Muscle layer of colon (tissue), 2 donors: ENCODE measurements at regions not wholly inside any gene's neighbourhood (a gene's known extent, or its start where the extent isn't known, plus 50 kb on each side); places are given as distances from the start of the nearest gene placed in this dataset.

Experiments
- H3K27ac ChIP-seq: one replicate; pipeline ENCODE4 v1.7.0; 2013; ENCODE audit warnings: low read depth, mild to moderate bottlenecking, low read length, moderate library complexity
- H3K27me3 ChIP-seq, 2 donors: one replicate each; pipeline ENCODE4 v1.7.0; 2013; ENCODE audit warnings: low read length in 2 of 2, mild to moderate bottlenecking in 2 of 2; ENCODE audit not compliant: insufficient read depth in 2 of 2, control insufficient read depth in 1 of 2
- H3K36me3 ChIP-seq: one replicate; pipeline ENCODE4 v1.7.0; 2013; ENCODE audit warnings: mild to moderate bottlenecking, low read length; ENCODE audit not compliant: insufficient read depth
- H3K4me1 ChIP-seq: one replicate; pipeline ENCODE4 v1.7.0; 2013; ENCODE audit warnings: mild to moderate bottlenecking, low read length; ENCODE audit not compliant: insufficient read depth
- H3K4me3 ChIP-seq, 2 donors: one replicate each; pipeline ENCODE4 v1.7.0; 2013; ENCODE audit warnings: low read length in 2 of 2, low read depth in 1 of 2, mild to moderate bottlenecking in 1 of 2, moderate library complexity in 1 of 2
- H3K9ac ChIP-seq: one replicate; pipeline ENCODE4 v1.7.0; 2013; ENCODE audit warnings: low read length
- H3K9me3 ChIP-seq: one replicate; pipeline ENCODE4 v1.7.0; 2013; ENCODE audit warnings: mild to moderate bottlenecking, low read length
- donor health status: abdominal sarcoma.
- donor health status: Adenocarcinoma of cecum.

DNA sequence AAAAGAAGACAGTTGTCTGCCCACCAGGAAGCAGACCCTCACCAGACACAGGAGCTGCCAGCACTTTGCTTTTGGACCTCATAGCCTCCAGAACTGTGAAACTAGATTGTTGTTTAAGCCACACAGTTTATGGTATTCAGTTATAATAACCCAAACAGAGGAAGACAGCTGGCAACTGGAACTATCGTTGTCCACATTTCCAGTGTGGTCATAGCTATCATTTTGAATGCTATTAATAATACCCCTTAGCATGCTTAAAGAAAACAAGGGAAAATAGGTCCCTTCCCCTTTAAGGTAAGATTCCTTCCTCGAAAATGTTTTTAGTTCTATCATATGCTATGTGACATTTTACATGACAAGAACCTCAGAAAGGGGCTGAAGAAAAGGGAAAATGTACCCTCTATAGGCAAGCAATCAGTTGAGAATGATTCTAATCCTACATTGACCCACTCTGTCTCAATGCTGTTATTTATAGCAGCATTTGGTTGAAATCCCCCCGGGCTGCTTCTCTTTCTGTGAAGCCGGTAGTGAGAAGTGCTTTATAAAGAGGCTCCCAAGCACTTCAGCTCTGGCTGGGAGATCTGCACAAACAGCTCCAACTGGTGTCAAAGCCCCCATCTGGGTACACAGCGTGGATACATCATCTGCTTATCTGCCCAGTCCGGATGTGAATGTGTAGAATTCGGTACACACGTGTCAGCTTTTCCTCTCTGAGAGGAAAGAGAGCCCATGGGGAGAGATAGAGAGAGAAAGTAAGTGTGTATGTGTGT is 221.2 kb upstream of the FLRT2 start:
- Histone ChIP-seq H3K9ac (no peak overlapping the region), H3K36me3 (no peaks in the 10 kb centered on the region), H3K27ac (no peak overlapping the region), H3K9me3 (no peaks in the 10 kb centered on the region), H3K27me3 (no peaks in the 10 kb centered on the region), H3K4me3 (no peak overlapping the region), H3K4me1 (no peaks in the 10 kb centered on the region)

DNA sequence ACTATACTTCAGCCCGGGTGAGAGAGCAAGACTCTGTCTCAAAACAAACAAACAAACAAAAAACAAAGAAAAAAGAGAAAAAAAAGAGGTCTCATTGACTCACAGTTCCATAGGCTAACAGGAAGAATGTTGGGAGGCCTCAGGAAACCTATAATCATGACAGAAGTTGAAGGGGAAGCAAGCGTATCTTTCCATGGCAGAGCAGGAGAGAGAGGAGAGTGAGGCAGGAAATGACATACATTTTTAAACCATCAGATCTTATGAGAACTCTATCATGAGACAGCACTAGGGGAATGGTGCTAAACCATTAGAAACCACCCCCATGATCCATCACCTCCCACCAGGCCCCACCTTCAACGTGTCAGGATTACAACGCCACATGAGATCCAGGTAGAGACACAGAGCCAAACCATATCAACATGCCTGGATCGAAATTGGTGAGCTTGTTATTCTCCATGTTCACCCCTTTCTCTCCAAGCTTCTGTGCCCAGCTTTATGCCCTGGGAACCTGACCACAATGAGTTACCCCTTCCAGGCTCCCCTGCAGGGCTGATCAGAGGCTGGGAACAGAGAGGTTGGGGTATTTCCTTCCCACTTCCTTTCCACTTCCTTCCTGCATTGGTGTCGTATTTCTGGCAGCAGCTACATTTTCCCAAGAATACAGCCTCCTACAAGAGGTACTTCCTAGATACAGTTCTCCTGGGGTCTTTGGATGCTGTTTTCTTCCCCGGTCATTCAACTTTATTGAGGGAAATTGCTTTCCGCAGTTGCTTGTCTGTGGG is 219.3 kb upstream of the FLRT2 start:
- H3K4me1 ChIP-seq: no peaks in the 10 kb centered on the region
- no peaks in the 10 kb centered on the region for H3K36me3 ChIP-seq
- no peaks in the 10 kb centered on the region for H3K9me3 ChIP-seq
- no peak overlapping the region for H3K4me3 ChIP-seq
- H3K27ac ChIP-seq: no peak overlapping the region
- H3K9ac ChIP-seq: no peak overlapping the region
- no peaks in the 10 kb centered on the region for H3K27me3 ChIP-seq

DNA sequence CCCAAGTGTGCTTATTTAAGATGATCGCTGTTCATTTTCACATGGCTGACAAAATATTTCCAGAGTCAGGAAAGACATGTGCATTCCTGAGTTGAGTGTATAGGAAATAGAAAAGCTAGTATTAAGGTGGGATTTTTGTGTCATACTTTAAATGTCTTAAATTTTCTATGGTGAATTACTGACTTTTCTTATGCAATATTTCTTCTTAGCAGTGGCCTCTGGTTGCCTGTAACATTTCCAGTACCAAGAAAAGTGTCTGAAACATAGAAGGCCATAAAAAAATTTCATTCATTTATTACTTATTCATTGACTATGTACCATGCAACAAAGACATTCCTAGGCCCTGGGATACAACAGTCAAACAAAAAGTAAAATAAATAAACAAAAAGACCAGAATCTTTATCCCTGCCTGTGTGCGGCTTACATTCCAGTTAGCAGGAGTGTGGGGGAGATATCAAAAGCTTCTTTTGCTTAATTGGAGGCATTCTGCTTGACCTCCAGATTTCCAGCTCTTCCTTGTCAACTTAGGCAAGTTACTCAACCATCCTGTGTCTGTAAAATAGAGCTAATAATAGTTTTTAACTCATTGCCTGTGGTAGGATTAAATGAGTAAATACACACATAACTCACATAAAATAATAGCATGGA is 216.3 kb upstream of the FLRT2 start:
- no peaks in the 10 kb centered on the region for H3K36me3 ChIP-seq
- H3K9me3 ChIP-seq: no peaks in the 10 kb centered on the region
- H3K27me3 ChIP-seq: no peaks in the 10 kb centered on the region
- H3K27ac ChIP-seq: no peak overlapping the region
- H3K4me1 ChIP-seq: no peaks in the 10 kb centered on the region
- no peak overlapping the region for H3K9ac ChIP-seq
- no peak overlapping the region for H3K4me3 ChIP-seq

DNA sequence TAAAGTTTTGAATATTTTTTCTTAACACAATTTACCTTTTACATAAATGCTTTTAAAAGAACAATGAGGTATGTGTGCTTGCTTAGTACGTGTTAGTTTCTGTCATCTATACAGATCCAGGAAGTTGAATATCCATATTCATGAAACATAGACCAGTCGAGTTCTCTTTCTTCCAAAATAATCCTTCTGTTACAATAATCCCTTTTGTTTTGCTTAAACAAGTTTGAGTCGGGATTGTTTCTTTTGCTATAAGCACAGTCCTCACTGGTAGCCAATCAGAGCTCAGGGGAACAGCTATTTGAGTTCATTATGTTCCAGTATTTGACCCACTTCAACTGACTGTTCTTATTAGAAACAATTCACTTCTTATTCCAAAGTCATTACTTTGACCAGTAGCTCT is 214.7 kb upstream of the FLRT2 start:
- Histone ChIP-seq H3K27me3 (no peaks in the 10 kb centered on the region), H3K9ac (no peak overlapping the region), H3K9me3 (no peaks in the 10 kb centered on the region), H3K36me3 (no peaks in the 10 kb centered on the region), H3K4me1 (no peaks in the 10 kb centered on the region), H3K27ac (no peak overlapping the region), H3K4me3 (no peak overlapping the region)

DNA sequence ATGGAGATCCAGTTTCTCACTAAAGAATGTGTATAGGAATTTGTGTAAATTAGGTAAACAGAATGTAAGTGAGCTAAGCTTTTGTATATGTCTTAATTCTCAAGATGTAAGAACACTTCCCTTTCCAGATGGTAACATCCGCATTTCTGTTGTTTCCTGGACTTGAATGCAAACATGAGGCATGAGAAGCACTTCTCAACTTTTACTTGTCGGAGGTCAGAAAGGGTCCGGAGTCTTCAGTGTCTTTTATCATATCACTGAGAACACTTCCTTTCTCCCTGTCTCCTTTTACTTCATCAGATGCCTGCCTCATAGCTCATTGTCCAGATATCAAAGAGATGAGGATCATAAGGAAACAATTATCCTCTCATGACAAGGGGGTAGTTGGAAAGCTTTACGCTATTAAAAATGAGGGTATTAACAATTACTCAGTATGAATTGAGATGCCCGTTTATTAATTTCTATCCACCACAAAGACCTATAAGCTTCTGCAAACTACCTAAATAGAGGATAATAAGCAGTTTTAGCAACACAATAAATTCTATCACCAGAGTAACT is 214.1 kb upstream of the FLRT2 start:
- Histone ChIP-seq H3K36me3 (no peaks in the 10 kb centered on the region), H3K4me1 (no peaks in the 10 kb centered on the region), H3K4me3 (no peak overlapping the region), H3K27me3 (no peaks in the 10 kb centered on the region), H3K27ac (no peak overlapping the region), H3K9ac (no peak overlapping the region), H3K9me3 (no peaks in the 10 kb centered on the region)

DNA sequence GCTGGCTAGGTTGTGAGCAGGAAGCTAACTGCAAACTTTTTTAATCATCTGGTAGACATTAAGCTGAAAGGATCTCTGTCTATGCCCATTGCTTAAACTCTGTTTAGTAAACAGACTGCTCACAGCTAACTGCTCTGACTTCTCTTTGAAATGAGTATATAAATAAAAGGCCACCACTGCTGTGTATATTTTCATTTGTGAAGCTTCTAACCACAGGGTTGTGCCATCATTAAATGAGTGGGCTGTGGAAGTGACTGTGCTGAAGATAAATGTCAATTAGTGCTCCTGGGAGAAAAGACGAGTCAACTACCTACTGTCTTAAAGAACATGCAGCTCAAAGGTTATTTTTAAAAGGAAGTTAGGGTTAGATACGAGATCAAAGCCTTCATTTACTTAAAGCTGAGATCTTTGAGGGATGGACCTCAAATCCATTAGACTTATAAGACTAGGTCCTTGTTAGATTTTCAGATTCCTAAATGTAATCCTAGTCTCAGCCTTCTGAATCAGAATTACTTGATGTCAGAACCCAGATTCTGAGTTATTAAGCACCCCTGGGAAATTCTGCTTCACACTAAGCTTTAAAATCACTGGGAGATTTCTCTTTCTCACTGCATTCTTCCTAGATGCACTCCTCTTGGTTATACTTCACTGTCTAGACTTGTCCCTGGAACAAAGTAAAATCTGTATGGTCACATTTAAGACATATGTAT is 213.1 kb upstream of the FLRT2 start:
- H3K9ac ChIP-seq: no peak overlapping the region
- no peaks in the 10 kb centered on the region for H3K4me1 ChIP-seq
- no peak overlapping the region for H3K27ac ChIP-seq
- H3K36me3 ChIP-seq: no peaks in the 10 kb centered on the region
- no peaks in the 10 kb centered on the region for H3K9me3 ChIP-seq
- H3K4me3 ChIP-seq: no peak overlapping the region
- no peaks in the 10 kb centered on the region for H3K27me3 ChIP-seq

DNA sequence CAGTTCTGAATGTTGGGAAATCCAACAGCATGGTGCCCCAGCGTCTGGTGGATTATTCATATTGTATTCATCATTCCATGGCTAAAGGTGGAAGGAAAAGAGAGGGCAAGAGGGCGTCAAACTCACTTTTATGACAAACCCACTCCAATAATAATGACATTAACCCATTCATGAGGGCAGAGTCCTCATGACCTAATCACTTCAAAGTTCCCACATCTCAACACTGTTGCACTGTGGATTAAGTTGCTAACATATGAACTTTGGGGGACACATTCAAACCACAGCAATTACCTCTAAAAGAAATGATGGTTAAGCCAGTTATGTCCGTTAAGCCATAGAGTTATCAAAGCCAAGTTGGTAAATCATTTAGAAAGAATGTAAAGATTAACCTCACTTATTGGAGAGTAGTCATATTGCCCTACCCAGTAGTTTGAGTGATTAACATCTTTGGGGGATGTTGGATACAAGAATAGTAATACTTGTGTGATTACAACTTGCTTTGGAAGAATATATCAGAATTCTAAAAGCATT is 212.4 kb upstream of the FLRT2 start:
- Histone ChIP-seq H3K4me1 (no peaks in the 10 kb centered on the region), H3K9ac (no peak overlapping the region), H3K4me3 (no peak overlapping the region), H3K27ac (no peak overlapping the region), H3K27me3 (no peaks in the 10 kb centered on the region), H3K9me3 (no peaks in the 10 kb centered on the region), H3K36me3 (no peaks in the 10 kb centered on the region)

DNA sequence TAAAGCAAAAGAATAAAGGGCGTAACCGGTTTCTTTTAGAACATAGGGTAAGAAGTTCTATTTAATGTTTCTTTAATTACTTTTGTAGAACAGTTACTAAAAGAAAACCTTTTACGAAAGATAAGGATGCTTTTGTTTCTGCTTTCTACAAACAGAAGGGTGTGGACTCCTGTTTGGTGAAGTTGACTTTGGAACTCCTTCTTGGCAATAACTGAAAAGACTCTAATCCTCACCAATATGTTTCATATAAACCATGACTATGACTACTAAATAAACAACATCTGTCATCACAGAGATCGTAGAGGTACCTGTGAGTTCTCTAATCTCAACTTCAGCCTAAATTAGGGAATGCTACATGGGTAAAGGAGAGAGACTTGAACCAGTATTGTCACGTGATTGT is 210.8 kb upstream of the FLRT2 start:
- H3K36me3 ChIP-seq: no peaks in the 10 kb centered on the region
- no peaks in the 10 kb centered on the region for H3K27me3 ChIP-seq
- H3K4me3 ChIP-seq: no peak overlapping the region
- no peaks in the 10 kb centered on the region for H3K9me3 ChIP-seq
- no peaks in the 10 kb centered on the region for H3K4me1 ChIP-seq
- H3K9ac ChIP-seq: no peak overlapping the region
- no peak overlapping the region for H3K27ac ChIP-seq

DNA sequence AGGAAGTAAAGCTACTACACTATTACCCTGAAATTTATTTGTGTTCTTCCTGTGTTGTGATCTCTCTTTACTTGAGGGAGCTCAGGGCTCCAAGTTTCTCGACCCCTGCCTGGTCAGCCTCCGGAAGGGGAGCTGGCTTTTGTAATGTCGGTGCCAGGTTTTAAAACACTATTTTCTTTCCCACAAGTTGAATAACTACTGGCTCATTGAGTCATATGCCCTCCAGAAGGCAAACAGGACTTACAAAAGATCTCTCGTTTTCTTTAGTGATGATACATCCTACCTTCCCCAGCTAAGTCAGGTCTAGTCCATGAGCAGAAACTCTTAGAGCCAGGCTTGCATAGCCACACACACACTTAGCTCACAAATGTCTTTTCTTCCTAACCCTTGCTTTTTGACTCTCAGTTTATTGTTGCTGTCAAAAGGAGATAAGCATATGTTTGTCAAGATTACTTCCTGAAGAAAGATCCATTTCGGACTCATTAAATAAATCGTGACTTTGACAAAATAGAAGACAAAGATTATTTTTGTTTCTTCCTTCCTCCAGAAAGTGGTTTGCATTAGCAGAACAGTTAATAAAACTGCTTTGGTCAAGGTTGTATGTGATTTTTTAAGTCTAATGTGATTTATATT is 209.8 kb upstream of the FLRT2 start:
- no peaks in the 10 kb centered on the region for H3K27me3 ChIP-seq
- no peak overlapping the region for H3K4me3 ChIP-seq
- H3K27ac ChIP-seq: no peak overlapping the region
- no peak overlapping the region for H3K9ac ChIP-seq
- H3K9me3 ChIP-seq: no peaks in the 10 kb centered on the region
- no peaks in the 10 kb centered on the region for H3K4me1 ChIP-seq
- H3K36me3 ChIP-seq: no peaks in the 10 kb centered on the region

DNA sequence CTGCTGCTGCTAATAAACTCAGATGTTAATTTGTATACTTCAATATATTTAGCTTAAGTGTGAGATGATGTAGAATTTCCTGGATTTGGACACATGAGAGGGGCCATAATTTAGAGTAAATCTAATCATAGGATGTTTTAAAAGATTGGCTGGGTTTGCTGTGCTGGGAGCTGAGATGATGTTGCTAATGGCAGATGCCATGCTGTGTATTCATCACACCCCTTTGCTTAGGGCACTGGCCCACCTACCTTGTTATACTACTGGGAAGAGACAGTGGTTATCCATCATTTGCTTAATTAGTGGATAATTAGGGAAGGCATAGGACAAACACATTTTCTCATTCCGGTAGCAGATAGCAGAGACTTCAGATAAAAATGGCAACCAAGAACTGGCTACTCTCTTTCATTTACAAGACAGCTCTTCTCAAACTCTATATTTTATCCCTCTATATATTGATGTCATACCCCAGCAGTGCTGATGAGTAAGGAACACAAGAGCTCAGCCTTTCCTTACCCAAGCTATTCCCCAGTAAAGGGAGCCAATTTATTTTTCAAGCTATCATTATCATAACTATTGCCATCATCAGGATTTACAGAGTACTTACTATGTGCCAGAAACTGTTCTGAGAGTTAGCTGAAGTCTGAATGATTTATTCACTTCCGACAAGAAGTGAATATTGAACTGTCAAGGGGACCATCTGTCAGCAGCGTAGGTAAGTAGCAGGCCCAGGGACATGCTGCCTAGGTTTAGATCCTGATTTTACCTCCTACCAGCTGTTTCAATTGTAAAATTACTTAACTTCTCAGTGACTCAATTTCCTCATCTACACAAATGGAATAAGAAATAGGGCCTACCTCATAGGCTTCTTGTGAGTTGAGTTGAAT is 204.6 kb upstream of the FLRT2 start:
- H3K4me1 ChIP-seq: no peaks in the 10 kb centered on the region
- H3K27ac ChIP-seq: no peak overlapping the region
- H3K9me3 ChIP-seq: no peaks in the 10 kb centered on the region
- H3K27me3 ChIP-seq: no peaks in the 10 kb centered on the region
- no peaks in the 10 kb centered on the region for H3K36me3 ChIP-seq
- H3K9ac ChIP-seq: no peak overlapping the region
- no peak overlapping the region for H3K4me3 ChIP-seq
